NCI-H1930 (cell line): ENCODE measurements at regions not wholly inside any gene's neighbourhood (a gene's known extent, or its start where the extent isn't known, plus 50 kb on each side); places are given as distances from the start of the nearest gene placed in this dataset.

Experiments
- DNase-seq, 2 experiments: peaks; one replicate each; lab custom pipeline; 2025; lab: John Stamatoyannopoulos, UW

- no peak for DNase-seq
Observed at GRCh38 chr22:22999523-22999922, 70.8 kb upstream of the GNAZ start.

- no peak for DNase-seq
Observed at GRCh38 chr22:23000657-23001347, 69.5 kb upstream of the GNAZ start.

- no peak for DNase-seq
Observed at GRCh38 chr22:23001463-23001862, 68.9 kb upstream of the GNAZ start.

DNA sequence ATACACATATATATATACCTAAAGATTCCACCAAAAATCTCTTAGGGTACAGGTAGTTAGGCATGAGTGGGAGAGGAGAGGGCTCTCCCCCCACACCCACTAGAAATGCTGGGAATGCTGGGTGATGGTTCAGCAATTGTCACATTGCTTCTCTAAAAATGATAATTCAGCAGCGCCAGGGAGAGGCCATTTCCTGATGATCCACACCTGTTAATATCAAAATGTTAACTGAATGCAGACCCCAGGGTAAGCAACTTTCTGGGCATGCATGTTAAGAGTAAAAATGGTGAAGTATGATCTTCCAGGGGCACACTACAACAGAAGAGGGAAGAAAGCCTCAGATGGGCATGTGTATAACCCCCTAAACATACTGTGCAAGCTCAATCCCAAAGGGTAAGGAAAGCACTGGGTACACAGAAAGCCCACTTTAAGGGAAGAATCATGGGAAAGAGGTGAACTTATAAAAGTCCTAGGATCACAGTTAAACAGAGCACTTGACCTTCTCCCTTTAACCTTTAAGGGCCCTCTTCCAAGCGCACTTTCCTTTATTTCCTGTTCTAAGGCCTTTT is 67.6 kb upstream of the GNAZ start:
- no peak for DNase-seq

DNA sequence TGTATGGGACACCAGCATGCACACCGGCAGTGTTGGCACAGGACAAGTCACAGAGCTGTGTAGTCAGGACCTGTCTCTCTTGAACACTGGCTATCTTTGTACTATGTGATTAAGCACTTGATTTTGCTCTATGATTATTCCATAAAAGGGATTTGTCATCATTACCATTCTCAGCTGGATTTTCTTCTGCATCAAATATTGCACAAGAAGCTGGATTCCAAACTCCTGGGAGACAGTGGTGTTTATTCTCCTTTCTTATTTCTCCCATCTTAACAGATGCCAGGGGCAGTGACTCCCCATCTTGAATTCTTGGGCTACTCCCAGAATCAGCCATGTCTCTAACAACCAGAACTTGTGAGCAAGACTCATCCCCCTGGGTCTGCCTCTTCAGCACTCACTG is 62.5 kb upstream of the GNAZ start:
- no peak for DNase-seq

- no peak for DNase-seq
Observed at GRCh38 chr22:23008896-23009295, 61.4 kb upstream of the GNAZ start.
